ENCODE measurements at regions not wholly inside any gene's neighbourhood (a gene's known extent, or its start where the extent isn't known, plus 50 kb on each side); places are given as distances from the start of the nearest gene placed in this dataset.

DNA sequence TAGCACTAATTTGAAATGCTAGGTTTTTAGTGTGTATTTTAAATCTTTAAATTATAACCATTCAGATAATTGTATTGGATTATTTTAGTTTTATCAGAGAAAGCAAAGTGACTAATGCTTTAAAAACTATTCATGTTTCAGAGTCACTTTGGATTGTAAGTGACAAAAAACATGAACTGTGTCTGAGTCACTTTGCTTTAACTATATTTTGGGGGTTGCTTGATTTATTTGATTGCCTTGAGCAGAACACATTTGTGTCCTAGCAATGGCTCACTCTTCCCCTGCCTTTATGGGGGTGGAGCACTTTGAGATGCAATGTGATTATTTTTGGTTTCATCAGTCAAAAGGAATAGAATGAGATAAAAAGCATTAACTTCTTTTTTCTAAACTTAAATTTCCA, 188.4 kb upstream of the ARX start:
- Histone ChIP-seq H2BK15ac (ENCODE audit: low read length) (no peak overlapping the region), H3K27ac (replicated peaks; ENCODE audit: low read length) (no peak overlapping the region), H3K4me2 (ENCODE audit: insufficient read depth, low read length, poor library complexity, severe bottlenecking) (no peak overlapping the region), H2BK5ac (ENCODE audit: low read length) (no peak overlapping the region), H3K9me3 (replicated peaks in 1 of 2; ENCODE audit: control insufficient read depth in 2 of 2, insufficient read depth in 1 of 2, low read depth in 1 of 2, low read length in 2 of 2) (no peaks in the 10 kb centered on the region), H3K9ac (ENCODE audit: low read depth, low read length, poor library complexity) (no peak overlapping the region), H3K79me1 (ENCODE audit: low read depth, low read length) (no peaks in the 10 kb centered on the region), H3K27me3 (ENCODE audit: control insufficient read depth in 3 of 3, insufficient read depth in 3 of 3, low read depth in 1 of 3, low read length in 3 of 3) (no peaks in the 10 kb centered on the region), H2BK12ac (ENCODE audit: low read length) (no peak overlapping the region), H3K4me1 (ENCODE audit: control insufficient read depth in 2 of 2, insufficient read depth in 1 of 2, low read depth in 1 of 2, low read length in 2 of 2) (no peaks in the 10 kb centered on the region), H3K36me3 (replicated peaks in 1 of 2; ENCODE audit: control insufficient read depth in 2 of 2, insufficient read depth in 2 of 2, low read length in 2 of 2) (no peaks in the 10 kb centered on the region), H3K4ac (ENCODE audit: low read length) (no peak overlapping the region), H2AFZ (ENCODE audit: low read length) (no peak overlapping the region), H4K8ac (ENCODE audit: low read depth, low read length) (no peak overlapping the region), H2BK120ac (ENCODE audit: low read depth, low read length) (no peak overlapping the region), H2AK5ac (ENCODE audit: low read depth, low read length) (no peak overlapping the region), H3K23ac (ENCODE audit: low read depth, low read length, poor library complexity) (no peak overlapping the region), H3K4me3 (ENCODE audit: low read length in 2 of 2) (no peak overlapping the region), H4K91ac (ENCODE audit: low read depth, low read length, poor library complexity) (no peak overlapping the region), H3K14ac (ENCODE audit: low read length) (no peak overlapping the region), H3K18ac (ENCODE audit: low read length) (no peak overlapping the region)
- no peak for DNase-seq (ENCODE audit: low spot score)

DNA sequence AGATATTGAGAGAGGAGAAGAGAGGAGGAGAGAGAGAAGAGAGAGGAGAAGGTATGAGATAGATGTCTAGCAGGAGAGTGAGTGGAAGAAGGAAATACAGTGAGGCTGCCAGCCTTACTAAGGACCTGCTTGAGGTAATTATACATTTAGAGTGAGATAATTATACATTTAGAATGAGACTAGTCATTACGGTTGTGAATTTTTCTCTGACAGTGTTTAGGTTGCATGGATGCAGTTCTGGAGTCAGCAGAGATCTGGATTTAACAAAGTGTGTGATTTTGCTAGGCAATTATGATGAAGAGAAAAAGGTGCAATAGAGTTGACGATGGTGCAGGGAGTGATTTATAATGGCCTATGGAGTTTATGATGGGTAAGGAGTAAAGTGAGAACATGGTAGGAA, 187.1 kb upstream of the ARX start:
- Histone ChIP-seq H2BK12ac (ENCODE audit: low read length) (no peak overlapping the region), H3K4me2 (ENCODE audit: insufficient read depth, low read length, poor library complexity, severe bottlenecking) (no peak overlapping the region), H3K18ac (ENCODE audit: low read length) (no peak overlapping the region), H2AFZ (ENCODE audit: low read length) (no peak overlapping the region), H3K27me3 (ENCODE audit: control insufficient read depth in 3 of 3, insufficient read depth in 3 of 3, low read depth in 1 of 3, low read length in 3 of 3) (no peaks in the 10 kb centered on the region), H2AK5ac (ENCODE audit: low read depth, low read length) (no peak overlapping the region), H4K8ac (ENCODE audit: low read depth, low read length) (no peak overlapping the region), H3K36me3 (replicated peaks in 1 of 2; ENCODE audit: control insufficient read depth in 2 of 2, insufficient read depth in 2 of 2, low read length in 2 of 2) (no peaks in the 10 kb centered on the region), H3K9ac (ENCODE audit: low read depth, low read length, poor library complexity) (no peak overlapping the region), H3K14ac (ENCODE audit: low read length) (no peak overlapping the region), H3K4me1 (ENCODE audit: control insufficient read depth in 2 of 2, insufficient read depth in 1 of 2, low read depth in 1 of 2, low read length in 2 of 2) (no peaks in the 10 kb centered on the region), H4K91ac (ENCODE audit: low read depth, low read length, poor library complexity) (no peak overlapping the region), H2BK120ac (ENCODE audit: low read depth, low read length) (no peak overlapping the region), H3K9me3 (replicated peaks in 1 of 2; ENCODE audit: control insufficient read depth in 2 of 2, insufficient read depth in 1 of 2, low read depth in 1 of 2, low read length in 2 of 2) (no peaks in the 10 kb centered on the region), H3K4me3 (ENCODE audit: low read length in 2 of 2) (no peak overlapping the region), H2BK15ac (ENCODE audit: low read length) (no peak overlapping the region), H3K27ac (replicated peaks; ENCODE audit: low read length) (no peak overlapping the region), H3K79me1 (ENCODE audit: low read depth, low read length) (no peaks in the 10 kb centered on the region), H3K23ac (ENCODE audit: low read depth, low read length, poor library complexity) (no peak overlapping the region), H3K4ac (ENCODE audit: low read length) (no peak overlapping the region), H2BK5ac (ENCODE audit: low read length) (no peak overlapping the region)
- DNase-seq (ENCODE audit: low spot score) = no peak
- no CpG with 5 or more reads among the region's 2 CpGs for whole genome bisulfite sequencing, 2 donors (ENCODE audit: extremely low coverage in 2 of 2, insufficient read length in 2 of 2, insufficient replicate concordance in 1 of 2)

DNA sequence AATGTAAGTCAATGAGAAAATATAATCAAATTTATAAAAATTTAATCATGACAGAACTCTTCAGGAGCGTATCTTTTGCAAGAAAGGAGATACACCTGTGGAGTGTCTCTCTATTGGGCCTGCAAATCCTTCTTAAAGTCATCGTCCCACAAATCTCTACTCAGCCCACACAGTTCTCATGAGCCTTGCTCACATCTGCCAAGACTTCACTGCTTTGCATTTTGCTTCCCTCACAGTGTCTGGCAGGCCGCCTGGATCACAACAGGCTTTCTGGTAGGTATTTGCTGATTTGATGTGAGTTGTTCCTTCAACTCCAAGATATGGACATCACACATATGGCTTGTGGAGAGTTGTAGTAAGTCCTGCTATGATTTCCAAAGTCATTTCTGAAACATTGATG, 183.1 kb upstream of the ARX start:
- Histone ChIP-seq H3K23ac (ENCODE audit: low read depth, low read length, poor library complexity) (no peak overlapping the region), H3K4me1 (ENCODE audit: control insufficient read depth in 2 of 2, insufficient read depth in 1 of 2, low read depth in 1 of 2, low read length in 2 of 2) (no peaks in the 10 kb centered on the region), H4K8ac (ENCODE audit: low read depth, low read length) (no peak overlapping the region), H2BK15ac (ENCODE audit: low read length) (no peak overlapping the region), H3K27ac (replicated peaks; ENCODE audit: low read length) (no peak overlapping the region), H3K4me2 (ENCODE audit: insufficient read depth, low read length, poor library complexity, severe bottlenecking) (no peak overlapping the region), H2BK12ac (ENCODE audit: low read length) (no peak overlapping the region), H2BK5ac (ENCODE audit: low read length) (no peak overlapping the region), H3K36me3 (replicated peaks in 1 of 2; ENCODE audit: control insufficient read depth in 2 of 2, insufficient read depth in 2 of 2, low read length in 2 of 2) (no peaks in the 10 kb centered on the region), H2AK5ac (ENCODE audit: low read depth, low read length) (no peak overlapping the region), H3K14ac (ENCODE audit: low read length) (no peak overlapping the region), H3K18ac (ENCODE audit: low read length) (no peak overlapping the region), H3K27me3 (ENCODE audit: control insufficient read depth in 3 of 3, insufficient read depth in 3 of 3, low read depth in 1 of 3, low read length in 3 of 3) (no peaks in the 10 kb centered on the region), H3K9ac (ENCODE audit: low read depth, low read length, poor library complexity) (no peak overlapping the region), H3K4me3 (ENCODE audit: low read length in 2 of 2) (no peak overlapping the region), H2BK120ac (ENCODE audit: low read depth, low read length) (no peak overlapping the region), H3K4ac (ENCODE audit: low read length) (no peak overlapping the region), H3K9me3 (replicated peaks in 1 of 2; ENCODE audit: control insufficient read depth in 2 of 2, insufficient read depth in 1 of 2, low read depth in 1 of 2, low read length in 2 of 2) (no peaks in the 10 kb centered on the region), H4K91ac (ENCODE audit: low read depth, low read length, poor library complexity) (no peak overlapping the region), H2AFZ (ENCODE audit: low read length) (no peak overlapping the region), H3K79me1 (ENCODE audit: low read depth, low read length) (no peaks in the 10 kb centered on the region)
- DNase-seq (ENCODE audit: low spot score) = no peak
- whole genome bisulfite sequencing, 2 donors (ENCODE audit: extremely low coverage in 2 of 2, insufficient read length in 2 of 2, insufficient replicate concordance in 1 of 2) = no CpG with 5 or more reads among the region's 3 CpGs

DNA sequence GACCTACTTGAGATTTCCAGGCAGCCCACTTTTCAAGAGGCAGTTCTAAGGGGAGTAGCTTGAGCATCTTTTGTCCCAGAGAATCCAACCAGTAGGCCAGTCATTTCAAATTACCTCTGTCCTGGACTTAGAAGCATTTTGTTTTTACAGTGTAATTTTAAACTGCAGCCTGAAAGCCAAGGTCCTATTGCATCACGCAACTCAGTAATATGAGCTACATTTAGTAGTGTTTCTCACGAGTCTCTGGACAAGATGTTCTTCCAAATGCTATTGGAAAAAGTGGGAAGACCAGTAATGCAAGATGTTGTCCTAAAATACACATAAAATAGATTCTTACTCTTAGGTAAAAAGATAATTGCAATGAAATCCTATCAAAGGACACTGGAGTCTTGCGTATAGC, 182.5 kb upstream of the ARX start:
- H2BK120ac ChIP-seq (ENCODE audit: low read depth, low read length) = no peak overlapping the region
- DNase-seq (ENCODE audit: low spot score) = no peak
- no peak overlapping the region for H2BK15ac ChIP-seq (ENCODE audit: low read length)
- H3K18ac ChIP-seq (ENCODE audit: low read length) = no peak overlapping the region
- H3K4me1 ChIP-seq (ENCODE audit: control insufficient read depth in 2 of 2, insufficient read depth in 1 of 2, low read depth in 1 of 2, low read length in 2 of 2) = no peaks in the 10 kb centered on the region
- no peaks in the 10 kb centered on the region for H3K79me1 ChIP-seq (ENCODE audit: low read depth, low read length)
- H2BK5ac ChIP-seq (ENCODE audit: low read length) = no peak overlapping the region
- no peak overlapping the region for H4K91ac ChIP-seq (ENCODE audit: low read depth, low read length, poor library complexity)
- H3K27me3 ChIP-seq (ENCODE audit: control insufficient read depth in 3 of 3, insufficient read depth in 3 of 3, low read depth in 1 of 3, low read length in 3 of 3) = no peaks in the 10 kb centered on the region
- no peak overlapping the region for H3K4ac ChIP-seq (ENCODE audit: low read length)
- no peak overlapping the region for H2BK12ac ChIP-seq (ENCODE audit: low read length)
- no peak overlapping the region for H4K8ac ChIP-seq (ENCODE audit: low read depth, low read length)
- H3K36me3 ChIP-seq (replicated peaks in 1 of 2; ENCODE audit: control insufficient read depth in 2 of 2, insufficient read depth in 2 of 2, low read length in 2 of 2) = no peaks in the 10 kb centered on the region
- H3K9me3 ChIP-seq (replicated peaks in 1 of 2; ENCODE audit: control insufficient read depth in 2 of 2, insufficient read depth in 1 of 2, low read depth in 1 of 2, low read length in 2 of 2) = no peaks in the 10 kb centered on the region
- H3K4me3 ChIP-seq (ENCODE audit: low read length in 2 of 2) = no peak overlapping the region
- H3K4me2 ChIP-seq (ENCODE audit: insufficient read depth, low read length, poor library complexity, severe bottlenecking) = no peak overlapping the region
- no peak overlapping the region for H2AK5ac ChIP-seq (ENCODE audit: low read depth, low read length)
- H3K9ac ChIP-seq (ENCODE audit: low read depth, low read length, poor library complexity) = no peak overlapping the region
- no peak overlapping the region for H3K14ac ChIP-seq (ENCODE audit: low read length)
- H2AFZ ChIP-seq (ENCODE audit: low read length) = no peak overlapping the region
- no peak overlapping the region for H3K23ac ChIP-seq (ENCODE audit: low read depth, low read length, poor library complexity)
- WGBS, 2 donors (ENCODE audit: extremely low coverage in 2 of 2, insufficient read length in 2 of 2, insufficient replicate concordance in 1 of 2) = no CpG with 5 or more reads among the region's 3 CpGs
- H3K27ac ChIP-seq (replicated peaks; ENCODE audit: low read length) = no peak overlapping the region
